PC-3 (cell line): ENCODE measurements at regions not wholly inside any gene's neighbourhood (a gene's known extent, or its start where the extent isn't known, plus 50 kb on each side); places are given as distances from the start of the nearest gene placed in this dataset.

ENCODE experiments used
- ATAC-seq: fragments of 200-7000 bp; cut with Tn5 transposase; 2 replicates; pipeline ENCODE4 v1.9.1; 2020; ENCODE audit warnings: mild to moderate bottlenecking, moderate library complexity
- BruUV-seq: library from RNA; stranded (reverse); fragments of 400-500 nt; replicated peaks from 2 replicates; lab custom pipeline; 2021; lab: Mats Ljungman, UMichigan
- CTCF ChIA-PET: fragments of 300-600 bp; sonication (Branson Sonifier 250); formaldehyde crosslinking; loops from one replicate; lab custom pipeline; 2022; ENCODE audit warnings: antibody characterized with exemption; lab: Charles Lee
- POLR2A ChIA-PET: fragments of 300-600 bp; sonication (Branson Sonifier 250); formaldehyde crosslinking; loops from one replicate; lab custom pipeline; 2022; ENCODE audit warnings: antibody characterized with exemption; ENCODE audit not compliant: unreplicated experiment; lab: Charles Lee
- DNase-seq: peaks from one replicate; pipeline ENCODE4 v3.0.0-alpha.2; 2015
- H2AFZ ChIP-seq: fragments of 300-600 bp; sonication (generic); 2 replicates; pipeline ENCODE4 v1.6.0; 2016; ENCODE audit warnings: antibody characterized with exemption, low read length
- H3F3A ChIP-seq: fragments of 300-600 bp; sonication (generic); one replicate; pipeline ENCODE4 v1.6.0; 2017; ENCODE audit warnings: antibody characterized with exemption, low read length, control low read depth, mild to moderate bottlenecking; ENCODE audit not compliant: unreplicated experiment
- H3K27ac ChIP-seq: fragments of 300-600 bp; sonication (generic); 2 replicates; pipeline ENCODE4 v1.5.1; 2016; ENCODE audit warnings: mild to moderate bottlenecking, low read length
- H3K27me3 ChIP-seq: fragments of 300-600 bp; sonication (generic); 2 replicates; pipeline ENCODE4 v1.6.1; 2016; ENCODE audit warnings: low read length, mixed read lengths
- H3K36me3 ChIP-seq: fragments of 300-600 bp; sonication (generic); 2 replicates; pipeline ENCODE4 v1.6.1; 2016; ENCODE audit warnings: low read depth, mixed run types, low read length, mixed read lengths
- H3K4me1 ChIP-seq: fragments of 300-600 bp; sonication (generic); 2 replicates; pipeline ENCODE4 v1.5.1; 2016; ENCODE audit warnings: low read length; ENCODE audit not compliant: insufficient read depth
- H3K4me2 ChIP-seq: fragments of 300-600 bp; sonication (generic); 2 replicates; pipeline ENCODE4 v1.6.0; 2016; ENCODE audit warnings: low read length
- H3K4me3 ChIP-seq: fragments of 300-600 bp; sonication (generic); 2 replicates; pipeline ENCODE4 v1.5.1; 2016; ENCODE audit warnings: mild to moderate bottlenecking, low read length, mixed read lengths
- H3K79me2 ChIP-seq: fragments of 300-600 bp; sonication (generic); 2 replicates; pipeline ENCODE4 v1.6.1; 2017; ENCODE audit warnings: low read length, mixed read lengths
- H3K9ac ChIP-seq: fragments of 300-600 bp; sonication (generic); 2 replicates; pipeline ENCODE4 v1.6.0; 2016; ENCODE audit warnings: mild to moderate bottlenecking, low read length
- H3K9me2 ChIP-seq: fragments of 300-600 bp; sonication (generic); replicated peaks from 2 replicates; pipeline ENCODE4 v1.6.1; 2016; ENCODE audit warnings: mixed run types, low read length, mixed read lengths
- H3K9me3 ChIP-seq: fragments of 300-600 bp; sonication (generic); 2 replicates; pipeline ENCODE4 v1.6.1; 2016; ENCODE audit warnings: low read length, mixed read lengths
- H4K20me1 ChIP-seq: fragments of 300-600 bp; sonication (generic); 2 replicates; pipeline ENCODE4 v1.6.1; 2016; ENCODE audit warnings: low read length, mixed read lengths
- CTCF ChIP-seq: fragments of 300-600 bp; sonication (generic); conservative IDR thresholded peaks from 2 replicates; pipeline ENCODE4 v1.5.1; 2017; ENCODE audit warnings: antibody characterized with exemption, low read depth, mild to moderate bottlenecking, low read length
- EZH2 ChIP-seq: fragments of 300-600 bp; sonication (generic); IDR thresholded peaks from one replicate; pipeline ENCODE4 v1.6.1; 2017; ENCODE audit warnings: antibody characterized with exemption, mild to moderate bottlenecking, low read length; ENCODE audit not compliant: unreplicated experiment
- EZH2phosphoT487 ChIP-seq: fragments of 300-600 bp; sonication (generic); IDR thresholded peaks from 2 replicates; pipeline ENCODE4 v1.6.1; 2018; ENCODE audit warnings: mild to moderate bottlenecking, antibody characterized with exemption, low read length, borderline replicate concordance
- intact Hi-C: fragments of 100-400 bp; cut with micrococcal nuclease; formaldehyde crosslinking; loops from 2 replicates; pipeline ENCODE4 v1.9.0; 2023

- ChIA-PET POLR2A (no interaction called here), CTCF (no interaction called here)
- DNase-seq (peak; percentile 54), ATAC-seq (no peak)
- Histone ChIP-seq H3K4me2 (no peak overlapping the region), H2AFZ (no peak overlapping the region), H3K36me3 (no peaks in the 10 kb centered on the region), H3F3A (no peaks in the 10 kb centered on the region), H3K9ac (no peak overlapping the region), H4K20me1 (no peaks in the 10 kb centered on the region), H3K79me2 (no peaks in the 10 kb centered on the region), H3K27me3 (no peaks in the 10 kb centered on the region), H3K27ac (no peak overlapping the region), H3K9me3 (no peaks in the 10 kb centered on the region), H3K4me1 (peaks cover 22% of the 10 kb centered on the region), H3K4me3 (no peak overlapping the region), H3K9me2 (no peaks in the 10 kb centered on the region)
- BruUV-seq = no TSS peak
- intact Hi-C loops = no loop called here
- no peak for TF ChIP-seq CTCF
These were observed 356.0 kb upstream of the GALNT5 start for GRCh38 chr2:156901373-156902031.

GRCh38 chr2:156903335-156903734, 354.2 kb upstream of the GALNT5 start:
- ATAC-seq = 0 out of 2 replicates have a peak, but pooled peaks have one; percentile 33
- Histone ChIP-seq H3K9me3 (no peaks in the 10 kb centered on the region), H3K4me1 (peaks cover 33% of the 10 kb centered on the region), H3K9ac (no peak overlapping the region), H3K79me2 (no peaks in the 10 kb centered on the region), H3K27ac (no peak overlapping the region), H3K4me2 (no peak overlapping the region), H4K20me1 (no peaks in the 10 kb centered on the region), H3K27me3 (no peaks in the 10 kb centered on the region), H3K4me3 (no peak overlapping the region), H3K9me2 (no peaks in the 10 kb centered on the region), H3F3A (peaks cover 1% of the 10 kb centered on the region), H3K36me3 (no peaks in the 10 kb centered on the region), H2AFZ (no peak overlapping the region)
- BruUV-seq = no TSS peak
- intact Hi-C loops = no loop called here
- ChIA-PET CTCF (no interaction called here), POLR2A (no interaction called here)
- TF ChIP-seq EZH2 (no peak), EZH2phosphoT487 (no peak), CTCF (no peak)
- peak; percentile 65 for DNase-seq

GRCh38 chr2:156907806-156908205, 349.7 kb upstream of the GALNT5 start:
- ChIA-PET POLR2A (no interaction called here), CTCF (no interaction called here)
- Histone ChIP-seq H3K79me2 (no peaks in the 10 kb centered on the region), H4K20me1 (no peaks in the 10 kb centered on the region), H3F3A (peaks cover 10% of the 10 kb centered on the region), H3K4me3 (no peak overlapping the region), H3K27me3 (no peaks in the 10 kb centered on the region), H3K4me2 (peak overlapping the region; percentile 48), H3K36me3 (no peaks in the 10 kb centered on the region), H3K4me1 (peaks cover 38% of the 10 kb centered on the region), H3K9ac (no peak overlapping the region), H3K27ac (peak overlapping the region; percentile 15; the same call in 1 of the 2 replicates), H2AFZ (no peak overlapping the region), H3K9me3 (no peaks in the 10 kb centered on the region), H3K9me2 (no peaks in the 10 kb centered on the region)
- peak; percentile 81 for DNase-seq
- intact Hi-C loops = loop anchor here (1.0 to 5.0 kb wide), 4 partner anchors 27 to 274 kb away; no protein-coding TSS in a partner anchor
- TF ChIP-seq CTCF = no peak
- TF ChIP-seq EZH2phosphoT487 = no peak
- no peak for TF ChIP-seq EZH2
- BruUV-seq = no TSS peak
- peak; percentile 69 for ATAC-seq
